Prostate gland (tissue), 1 donor: ENCODE measurements at regions not wholly inside any gene's neighbourhood (a gene's known extent, or its start where the extent isn't known, plus 50 kb on each side); places are given as distances from the start of the nearest gene placed in this dataset.

Source experiments
- POLR2A ChIP-seq: fragments of 450-650 bp; IDR thresholded peaks from one replicate; pipeline ENCODE4 v1.6.1; 2016; ENCODE audit warnings: antibody characterized with exemption, mild to moderate bottlenecking
- POLR2AphosphoS5 ChIP-seq: sonication (generic); formaldehyde crosslinking; IDR thresholded peaks from one replicate; pipeline ENCODE4 v1.6.1; 2017; ENCODE audit warnings: antibody characterized with exemption

DNA sequence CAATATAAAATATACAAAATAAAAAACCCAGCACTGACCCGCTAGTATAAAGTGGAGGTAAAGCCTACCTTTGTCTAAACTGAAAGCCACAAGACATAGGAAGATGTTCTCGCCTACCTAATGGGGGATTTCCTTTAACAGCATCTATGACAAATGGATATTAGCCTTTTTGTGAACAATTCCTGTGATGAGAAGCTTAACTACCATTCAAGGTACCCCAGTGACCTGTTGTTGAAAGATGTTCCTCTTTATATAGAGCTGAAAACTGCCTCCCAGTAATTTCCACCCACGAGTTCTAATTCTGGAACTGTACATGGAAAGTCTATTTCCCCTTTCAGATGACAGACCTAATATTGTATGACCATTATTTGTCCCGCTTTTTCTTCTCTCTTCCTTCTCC lies 109.8 kb upstream of the RASGRP1 start:
- TF ChIP-seq POLR2A (no peak), POLR2AphosphoS5 (no peak)
